ENCODE measurements at regions not wholly inside any gene's neighbourhood (a gene's known extent, or its start where the extent isn't known, plus 50 kb on each side); places are given as distances from the start of the nearest gene placed in this dataset.

GRCh38 chr3:194995922-194996321 is 275.0 kb downstream of the XXYLT1 start:
- DNase-seq = no peak

- DNase-seq = no peak
These were observed 274.2 kb downstream of the XXYLT1 start for GRCh38 chr3:194996746-194997145.

- no peak for DNase-seq
These were observed 272.5 kb downstream of the XXYLT1 start for GRCh38 chr3:194998417-194998816.

- DNase-seq = no peak
These were observed 272.0 kb downstream of the XXYLT1 start for GRCh38 chr3:194998948-194999347.

- DNase-seq = no peak
These were observed 271.5 kb downstream of the XXYLT1 start for GRCh38 chr3:194999491-194999890.

GRCh38 chr3:195001261-195001660 is 269.7 kb downstream of the XXYLT1 start:
- DNase-seq = no peak

GRCh38 chr3:195001961-195002861 is 268.7 kb downstream of the XXYLT1 start:
- DNase-seq = peak in 1 of 14 donors; percentile 5

- DNase-seq = peak in 3 of 14 donors; percentile 11 to 39 (median 21)
These were observed 267.7 kb downstream of the XXYLT1 start for GRCh38 chr3:195003006-195003892.

GRCh38 chr3:195003893-195004289 is 267.1 kb downstream of the XXYLT1 start:
- DNase-seq = no peak

GRCh38 chr3:195004512-195005250 is 266.3 kb downstream of the XXYLT1 start:
- no peak for DNase-seq

GRCh38 chr3:195005251-195005620 is 265.7 kb downstream of the XXYLT1 start:
- DNase-seq = no peak

- DNase-seq = no peak
These were observed 265.0 kb downstream of the XXYLT1 start for GRCh38 chr3:195005759-195006510.

- DNase-seq = no peak
These were observed 263.8 kb downstream of the XXYLT1 start for GRCh38 chr3:195007151-195007550.

- no peak for DNase-seq
These were observed 263.2 kb downstream of the XXYLT1 start for GRCh38 chr3:195007766-195008165.

GRCh38 chr3:195008816-195009215 is 262.1 kb downstream of the XXYLT1 start:
- no peak for DNase-seq

- DNase-seq = no peak
These were observed 261.3 kb downstream of the XXYLT1 start for GRCh38 chr3:195009616-195010015.

GRCh38 chr3:195010551-195011100 is 260.3 kb downstream of the XXYLT1 start:
- no peak for DNase-seq

GRCh38 chr3:195011231-195011834 is 259.6 kb downstream of the XXYLT1 start:
- no peak for DNase-seq

- DNase-seq = no peak
These were observed 258.9 kb downstream of the XXYLT1 start for GRCh38 chr3:195012100-195012499.

GRCh38 chr3:195012571-195012970 is 258.4 kb downstream of the XXYLT1 start:
- DNase-seq = no peak
